SU-DHL-6 (cell line): ENCODE measurements at regions not wholly inside any gene's neighbourhood (a gene's known extent, or its start where the extent isn't known, plus 50 kb on each side); places are given as distances from the start of the nearest gene placed in this dataset.

Experiments used
- CTCF ChIP-seq: fragments of 200-600 bp; sonication (generic); IDR thresholded peaks from one replicate; pipeline ENCODE4 v1.5.1; 2017; ENCODE audit warnings: antibody characterized with exemption, mild to moderate bottlenecking, low read length, moderate library complexity; ENCODE audit not compliant: insufficient read depth, poor library complexity, severe bottlenecking
- EZH2phosphoT487 ChIP-seq: fragments of 200-600 bp; sonication (generic), shearing (Covaris generic); conservative IDR thresholded peaks from 2 replicates; pipeline ENCODE4 v1.6.1; 2018; ENCODE audit warnings: mild to moderate bottlenecking, antibody characterized with exemption, low read length, moderate library complexity, mixed read lengths

- no peak for TF ChIP-seq EZH2phosphoT487
- no peak for TF ChIP-seq CTCF
These were observed 354.1 kb upstream of the ARID1B start for GRCh38 chr6:156423075-156423474.
